Right lobe of liver (tissue), 6 donors: ENCODE measurements at regions not wholly inside any gene's neighbourhood (a gene's known extent, or its start where the extent isn't known, plus 50 kb on each side); places are given as distances from the start of the nearest gene placed in this dataset.

ENCODE experiments used
- ATAC-seq, 4 donors: fragments of 200-7000 bp; cut with Tn5 transposase; one replicate each; pipeline ENCODE4 v1.9.1; 2020; ENCODE audit warnings: mild to moderate bottlenecking in 4 of 4, moderate library complexity in 4 of 4
- DNase-seq, 3 donors: peaks; one replicate each; pipeline ENCODE4 v3.0.0-alpha.2; 2020
- H3K27ac ChIP-seq, 3 donors: fragments of 200-600 bp; one replicate each; pipeline ENCODE4 v1.8.0; 2022
- H3K27me3 ChIP-seq, 2 donors: fragments of 200-600 bp; one replicate each; pipeline ENCODE4 v1.8.0; 2022
- H3K36me3 ChIP-seq, 4 donors: fragments of 200-600 bp; sonication (generic) in 1 of 4; one replicate each; pipeline versions ENCODE4 v1.5.1 to v1.8.0; 2017 to 2022; ENCODE audit warnings: control low read depth in 1 of 4
- H3K4me1 ChIP-seq, 4 donors: fragments of 200-600 bp; sonication (generic) in 1 of 4; one replicate each; pipeline versions ENCODE4 v1.5.1 to v1.8.0; 2017 to 2022; ENCODE audit warnings: control low read depth in 1 of 4
- H3K4me3 ChIP-seq, 3 donors: fragments of 200-600 bp; one replicate each; pipeline ENCODE4 v1.8.0; 2022
- H3K9me3 ChIP-seq, 4 donors: fragments of 200-600 bp; sonication (generic) in 1 of 4; one replicate each; pipeline versions ENCODE4 v1.5.1 to v1.8.0; 2017 to 2022; ENCODE audit warnings: control low read depth in 1 of 4
- POLR2A ChIP-seq: fragments of 450-650 bp; IDR thresholded peaks from one replicate; pipeline ENCODE4 v1.6.1; 2017; ENCODE audit warnings: antibody characterized with exemption, mild to moderate bottlenecking
- WGBS: methylation state at CpG from one replicate; pipeline ENCODE4 v1.1.6; 2018; ENCODE audit warnings: low coverage, low lambda C conversion rate; ENCODE audit not compliant: insufficient coverage; ENCODE audit errors: missing lambda C conversion rate; 5-methylcytosine and 5-hydroxymethylcytosine counted together
- intact Hi-C, 2 donors: fragments of 100-400 bp; cut with DNase I; formaldehyde crosslinking; loops; one replicate each; pipeline versions ENCODE4 v1.11.2 to v1.14.1; 2022
- TF ChIP-seq, protein P1 (sequence below), 4 donors: fragments of 200-600 bp in 3 of 4; fragments of 450-650 bp in 1 of 4; IDR thresholded peaks; one replicate each; pipeline versions ENCODE4 v1.5.1 to v1.8.0; 2016 to 2022; ENCODE audit warnings: antibody characterized with exemption in 4 of 4, mild to moderate bottlenecking in 2 of 4
- donor health status: DM: no; HTN: yes; CAD: no.
- donor health status: DM: no; HTN: no; CAD: no.
- donor health status: DM: no; HTN: no; CAD: no.
- donor health status: DM: no; HTN: yes; CAD: no.
- donor health status: DM: no; HTN: yes; CAD: no.

DNA sequence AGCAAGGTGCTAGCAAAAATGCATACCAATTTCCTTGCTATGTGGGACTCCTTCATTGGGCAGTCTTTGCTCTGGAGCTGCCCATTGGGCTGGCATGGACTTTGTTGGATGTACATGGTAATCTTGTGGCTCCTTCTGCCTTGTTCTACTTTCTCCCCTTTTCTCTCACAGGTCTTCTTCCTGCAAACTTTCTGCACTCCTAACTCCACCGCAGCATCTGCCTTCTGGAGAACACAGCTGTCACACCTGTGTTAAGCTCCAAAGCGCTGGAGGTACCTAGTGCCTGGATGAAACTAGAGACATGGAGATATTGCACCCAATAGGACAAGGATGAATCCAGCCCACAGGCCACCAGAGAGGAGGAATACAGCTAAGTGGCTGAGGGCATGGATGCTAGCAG lies 60.7 kb upstream of the CCND2 start:
- Histone ChIP-seq H3K36me3 (no peaks in the 10 kb centered on the region), H3K4me1 (no peaks in the 10 kb centered on the region), H3K9me3 (no peaks in the 10 kb centered on the region), H3K4me3 (no peak overlapping the region), H3K27me3 (no peaks in the 10 kb centered on the region), H3K27ac (no peak overlapping the region)
- TF ChIP-seq, protein P1, sequence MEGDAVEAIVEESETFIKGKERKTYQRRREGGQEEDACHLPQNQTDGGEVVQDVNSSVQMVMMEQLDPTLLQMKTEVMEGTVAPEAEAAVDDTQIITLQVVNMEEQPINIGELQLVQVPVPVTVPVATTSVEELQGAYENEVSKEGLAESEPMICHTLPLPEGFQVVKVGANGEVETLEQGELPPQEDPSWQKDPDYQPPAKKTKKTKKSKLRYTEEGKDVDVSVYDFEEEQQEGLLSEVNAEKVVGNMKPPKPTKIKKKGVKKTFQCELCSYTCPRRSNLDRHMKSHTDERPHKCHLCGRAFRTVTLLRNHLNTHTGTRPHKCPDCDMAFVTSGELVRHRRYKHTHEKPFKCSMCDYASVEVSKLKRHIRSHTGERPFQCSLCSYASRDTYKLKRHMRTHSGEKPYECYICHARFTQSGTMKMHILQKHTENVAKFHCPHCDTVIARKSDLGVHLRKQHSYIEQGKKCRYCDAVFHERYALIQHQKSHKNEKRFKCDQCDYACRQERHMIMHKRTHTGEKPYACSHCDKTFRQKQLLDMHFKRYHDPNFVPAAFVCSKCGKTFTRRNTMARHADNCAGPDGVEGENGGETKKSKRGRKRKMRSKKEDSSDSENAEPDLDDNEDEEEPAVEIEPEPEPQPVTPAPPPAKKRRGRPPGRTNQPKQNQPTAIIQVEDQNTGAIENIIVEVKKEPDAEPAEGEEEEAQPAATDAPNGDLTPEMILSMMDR (IDR thresholded peaks at IDR 0.05): no peak
- TF ChIP-seq POLR2A: no peak
- WGBS: 79% methylated on average over 2 of the region's 2 CpGs
- intact Hi-C loops: no loop called here
- no peak for ATAC-seq
- DNase-seq: no peak

GRCh38 chr12:4211372-4211771 lies 62.2 kb upstream of the CCND2 start:
- no peaks in the 10 kb centered on the region for H3K4me1 ChIP-seq
- TF ChIP-seq POLR2A: no peak
- TF ChIP-seq, protein P1 (IDR thresholded peaks at IDR 0.05): no peak
- ATAC-seq (no peak), DNase-seq (no peak)
- no peaks in the 10 kb centered on the region for H3K36me3 ChIP-seq
- H3K27ac ChIP-seq: no peak overlapping the region
- H3K4me3 ChIP-seq: no peak overlapping the region
- no peaks in the 10 kb centered on the region for H3K27me3 ChIP-seq
- 77% methylated on average over 10 of the region's 10 CpGs for WGBS
- H3K9me3 ChIP-seq: no peaks in the 10 kb centered on the region
- intact Hi-C loops: no loop called here

- Histone ChIP-seq H3K27ac (no peak overlapping the region), H3K4me3 (no peak overlapping the region), H3K4me1 (no peaks in the 10 kb centered on the region), H3K27me3 (no peaks in the 10 kb centered on the region), H3K9me3 (no peaks in the 10 kb centered on the region), H3K36me3 (no peaks in the 10 kb centered on the region)
- intact Hi-C loops: no loop called here
- DNase-seq: no peak
- no peak for ATAC-seq
- 45% methylated on average over 2 of the region's 4 CpGs for WGBS
- TF ChIP-seq, protein P1 (IDR thresholded peaks at IDR 0.05): no peak
- no peak for TF ChIP-seq POLR2A
Measured at GRCh38 chr12:4210183-4210582, 63.4 kb upstream of the CCND2 start.

DNA sequence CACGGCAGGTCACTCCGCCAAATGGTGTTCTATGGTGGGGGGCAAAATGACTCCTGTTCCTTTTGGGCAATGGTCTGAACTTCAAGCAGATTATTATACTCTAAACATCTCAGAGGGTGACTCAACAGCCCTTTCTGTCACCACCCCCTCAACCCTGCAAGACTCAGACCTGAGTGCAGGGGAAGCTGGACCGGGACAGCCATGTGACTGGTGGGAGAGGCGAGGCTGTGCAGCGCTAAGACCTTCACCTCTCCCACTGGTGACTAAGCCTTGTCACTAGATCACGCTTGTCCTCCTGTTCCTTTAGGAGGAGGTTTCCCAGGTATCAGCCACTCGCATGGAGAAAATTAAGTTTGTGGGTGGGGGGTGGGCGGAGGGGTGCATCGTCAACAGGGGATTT lies 67.1 kb upstream of the CCND2 start:
- Histone ChIP-seq H3K9me3 (no peaks in the 10 kb centered on the region), H3K4me3 (no peak overlapping the region), H3K27ac (no peak overlapping the region), H3K4me1 (no peaks in the 10 kb centered on the region), H3K36me3 (no peaks in the 10 kb centered on the region), H3K27me3 (no peaks in the 10 kb centered on the region)
- no peak for TF ChIP-seq POLR2A
- TF ChIP-seq, protein P1 (IDR thresholded peaks at IDR 0.05): no peak
- DNase-seq: no peak
- 70% methylated on average over 6 of the region's 9 CpGs for WGBS
- intact Hi-C loops: no loop called here
- ATAC-seq: no peak

GRCh38 chr12:4203772-4204376 lies 69.7 kb upstream of the CCND2 start:
- TF ChIP-seq, protein P1 (IDR thresholded peaks at IDR 0.05): no peak
- TF ChIP-seq POLR2A: no peak
- no peaks in the 10 kb centered on the region for H3K4me1 ChIP-seq
- 33% methylated on average over 3 of the region's 3 CpGs for WGBS

More at GRCh38 chr12:4203772-4204376, 69.7 kb upstream of the CCND2 start:
- DNase-seq (no peak), ATAC-seq (no peak)
- Histone ChIP-seq H3K9me3 (no peaks in the 10 kb centered on the region), H3K4me3 (no peak overlapping the region), H3K27ac (no peak overlapping the region), H3K36me3 (no peaks in the 10 kb centered on the region), H3K27me3 (no peaks in the 10 kb centered on the region)
- intact Hi-C loops: no loop called here
